ENCODE measurements at regions not wholly inside any gene's neighbourhood (a gene's known extent, or its start where the extent isn't known, plus 50 kb on each side); places are given as distances from the start of the nearest gene placed in this dataset.

GRCh38 chr1:172883844-172884243 lies 166.9 kb downstream of the TNFSF18 start:
- no peak for TF ChIP-seq CTCF (conservative IDR thresholded peaks at IDR 0.05; ENCODE audit: low read depth, low read length)
- no peak for TF ChIP-seq POLR2A (IDR thresholded peaks at IDR 0.05; ENCODE audit: low read depth, low read length)
- no peak for TF ChIP-seq CEBPB (IDR thresholded peaks at IDR 0.05; ENCODE audit: low read depth, low read length)
- no peak for TF ChIP-seq RAD21 (IDR thresholded peaks at IDR 0.05; ENCODE audit: low read length)
- no peak for TF ChIP-seq MAFK (IDR thresholded peaks at IDR 0.05; ENCODE audit: low read depth, low read length)
- TF ChIP-seq MXI1 (IDR thresholded peaks at IDR 0.05; ENCODE audit: borderline replicate concordance, low read depth, low read length): no peak
- TF ChIP-seq BHLHE40 (IDR thresholded peaks at IDR 0.05; ENCODE audit: low read depth, low read length): no peak

Measured in IMR-90 (cell line).